ENCODE measurements at regions not wholly inside any gene's neighbourhood (a gene's known extent, or its start where the extent isn't known, plus 50 kb on each side); places are given as distances from the start of the nearest gene placed in this dataset.

- DNase-seq (ENCODE audit: low read depth) = no peak
Observed at GRCh38 chr6:74100719-74101287, 404.8 kb downstream of the CD109 start.

GRCh38 chr6:74096329-74096728 lies 400.3 kb downstream of the CD109 start:
- DNase-seq (ENCODE audit: low read depth) = no peak

DNA sequence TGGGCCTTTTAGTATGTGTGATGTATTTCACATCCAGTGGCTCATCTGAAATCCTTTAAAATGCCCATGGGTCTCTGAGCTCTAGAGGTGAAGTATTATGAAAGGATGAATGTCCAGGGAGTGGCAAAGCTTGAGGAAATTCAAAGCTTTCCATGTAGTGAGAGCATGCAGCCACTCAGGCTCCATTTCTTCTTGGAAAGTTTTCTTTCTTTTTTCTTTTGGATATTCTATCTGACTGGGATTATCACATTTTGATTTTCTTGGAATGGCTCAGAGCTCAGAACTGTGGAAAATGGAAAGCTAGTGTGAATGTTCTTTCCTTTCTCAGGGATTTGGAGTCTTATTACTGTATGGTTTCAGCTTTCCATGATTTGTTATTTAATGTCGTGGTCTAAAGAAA lies 397.4 kb downstream of the CD109 start:
- no peak for DNase-seq (ENCODE audit: low read depth)

- DNase-seq (ENCODE audit: low read depth) = no peak
Observed at GRCh38 chr6:74091794-74092157, 395.8 kb downstream of the CD109 start.

DNA sequence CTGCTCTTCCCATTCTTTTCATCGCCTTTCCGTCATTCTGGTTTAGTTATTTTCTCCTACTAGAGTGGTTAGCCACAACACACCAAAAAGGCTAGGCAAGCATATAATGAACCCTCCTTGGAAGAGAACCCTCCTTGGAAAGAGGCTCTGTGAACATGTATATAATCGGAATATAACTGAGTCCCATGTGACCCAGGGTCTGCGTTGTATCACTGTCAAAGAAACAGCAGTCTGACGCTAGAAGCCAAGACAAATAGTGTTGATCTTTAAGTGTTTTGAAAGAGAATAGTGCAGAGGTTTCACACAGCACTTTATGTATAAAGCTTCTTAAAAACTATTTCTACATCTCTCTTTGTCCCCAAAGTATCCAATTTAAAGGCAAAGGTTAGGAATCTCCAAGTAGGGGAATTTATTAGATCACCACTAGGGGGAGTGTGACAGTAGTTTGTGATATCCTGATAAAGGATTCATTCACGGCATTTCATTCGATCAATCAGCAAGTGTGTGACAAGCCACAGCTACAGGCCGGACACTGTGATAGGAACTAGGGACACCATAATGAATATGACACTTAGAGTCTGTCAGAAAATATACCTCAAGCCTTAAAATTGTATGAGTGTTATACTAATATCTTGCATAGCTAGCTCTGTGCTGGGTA lies 395.3 kb downstream of the CD109 start:
- peak; percentile 49 for DNase-seq (ENCODE audit: low read depth)

- peak; percentile 18 for DNase-seq (ENCODE audit: low read depth)
Observed at GRCh38 chr6:74087899-74088298, 391.9 kb downstream of the CD109 start.

DNA sequence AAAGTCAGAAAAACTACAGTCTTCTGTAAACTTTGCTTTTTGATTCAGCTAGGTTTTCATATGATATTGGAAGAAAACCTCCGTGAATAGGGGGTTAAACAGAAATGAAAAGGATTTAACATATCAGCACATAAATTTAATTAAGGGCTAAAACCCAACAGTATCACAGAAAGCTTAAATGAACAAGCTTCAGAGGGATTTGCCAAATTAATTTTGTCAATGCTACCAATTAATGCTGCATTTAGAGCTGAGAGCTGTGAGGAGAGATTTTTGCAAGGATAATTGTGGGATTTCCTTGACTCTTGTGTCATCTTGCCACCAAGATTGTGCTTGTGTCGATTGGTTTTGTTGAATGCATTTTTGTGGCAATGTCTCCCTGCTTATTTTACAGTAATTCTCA lies 379.9 kb downstream of the CD109 start:
- DNase-seq (ENCODE audit: low read depth) = no peak

DNA sequence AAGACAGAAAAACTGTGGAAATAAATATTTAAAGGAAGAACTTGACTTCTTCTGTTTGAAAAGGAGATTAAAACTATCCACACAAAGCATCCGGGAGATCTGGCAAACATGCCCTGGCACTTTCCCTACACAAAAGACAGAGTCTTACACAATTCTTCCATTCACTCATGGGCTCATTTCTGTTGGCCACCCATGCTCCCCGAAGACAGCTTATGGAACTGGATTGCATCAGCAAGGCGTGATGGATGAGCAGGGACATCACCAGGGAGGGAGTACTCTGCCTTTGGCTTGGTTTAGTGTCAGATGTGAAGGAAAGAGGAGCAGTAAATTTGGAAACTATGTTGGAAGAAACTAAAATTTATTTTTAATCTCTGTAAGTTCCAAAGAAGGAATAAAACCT lies 379.3 kb downstream of the CD109 start:
- DNase-seq (ENCODE audit: low read depth) = no peak

GRCh38 chr6:74074645-74075044 lies 378.6 kb downstream of the CD109 start:
- no peak for DNase-seq (ENCODE audit: low read depth)

- DNase-seq (ENCODE audit: low read depth) = no peak
Observed at GRCh38 chr6:74073999-74074398, 378.0 kb downstream of the CD109 start.

GRCh38 chr6:74073429-74073828 lies 377.4 kb downstream of the CD109 start:
- peak; percentile 39 for DNase-seq (ENCODE audit: low read depth)

GRCh38 chr6:74071214-74071613 lies 375.2 kb downstream of the CD109 start:
- no peak for DNase-seq (ENCODE audit: low read depth)

DNA sequence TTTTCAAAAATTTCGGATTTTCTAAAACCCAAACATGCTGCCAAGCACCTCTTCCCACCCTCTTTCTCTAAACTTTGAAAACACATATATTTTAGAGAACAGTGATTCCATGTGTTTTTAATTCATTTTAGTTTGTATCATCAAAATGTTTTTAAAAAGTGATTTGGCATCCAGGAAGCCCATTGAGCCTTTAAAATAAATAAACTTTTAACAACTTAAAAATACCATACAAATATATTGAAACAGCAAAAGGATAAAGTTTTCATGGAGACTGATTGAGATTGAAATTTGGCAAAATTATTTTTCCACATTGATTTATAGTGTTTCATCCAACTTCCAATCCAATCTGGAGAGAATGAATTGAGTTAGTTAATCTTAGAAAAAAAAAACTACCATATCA lies 374.7 kb downstream of the CD109 start:
- DNase-seq (ENCODE audit: low read depth) = no peak

DNA sequence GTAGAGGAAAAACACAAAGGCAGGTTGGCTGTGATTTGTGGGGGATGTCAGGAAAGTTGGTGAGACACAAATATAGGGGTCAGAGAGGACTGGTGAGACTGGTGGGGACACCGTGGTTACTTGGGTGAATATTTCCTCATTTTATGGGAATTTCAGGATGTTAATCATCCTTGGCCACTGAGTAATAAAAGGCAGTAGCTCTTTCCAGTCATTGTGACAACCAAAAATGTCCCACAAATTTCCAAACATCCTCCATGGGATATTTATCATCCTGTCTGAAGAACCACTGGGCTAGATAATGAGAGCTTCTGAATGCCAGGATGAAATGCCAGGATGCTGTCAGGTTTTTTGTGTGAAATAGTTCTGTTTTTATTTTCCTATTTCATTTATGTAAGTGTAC lies 374.1 kb downstream of the CD109 start:
- DNase-seq (ENCODE audit: low read depth) = peak; percentile 13

DNA sequence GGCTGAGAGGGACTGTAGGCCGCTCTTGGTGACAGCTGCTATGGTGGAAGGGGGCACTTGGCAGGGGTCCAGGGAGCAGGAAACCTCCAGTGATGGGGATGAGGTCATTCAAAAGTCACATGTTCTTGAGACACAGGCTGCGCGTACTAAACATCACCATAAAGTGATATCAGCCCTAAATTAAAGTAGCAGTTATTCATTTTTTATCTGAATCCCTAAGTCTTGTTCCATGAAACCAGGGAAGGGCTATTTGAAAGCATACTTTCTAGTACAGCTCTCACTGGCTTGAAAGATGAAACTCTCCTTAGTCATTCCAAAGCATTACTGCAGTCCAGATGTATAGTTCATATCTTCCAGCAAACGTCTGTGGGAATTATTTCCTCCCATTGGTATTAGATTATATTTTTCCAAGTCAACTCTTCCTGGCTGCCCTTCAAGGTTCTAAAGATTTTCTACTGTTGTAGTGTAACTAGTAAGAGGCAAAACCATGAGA lies 373.1 kb downstream of the CD109 start:
- DNase-seq (ENCODE audit: low read depth) = peak; percentile 2

- DNase-seq (ENCODE audit: low read depth) = peak; percentile 10
Observed at GRCh38 chr6:74066168-74066871, 370.3 kb downstream of the CD109 start.

DNA sequence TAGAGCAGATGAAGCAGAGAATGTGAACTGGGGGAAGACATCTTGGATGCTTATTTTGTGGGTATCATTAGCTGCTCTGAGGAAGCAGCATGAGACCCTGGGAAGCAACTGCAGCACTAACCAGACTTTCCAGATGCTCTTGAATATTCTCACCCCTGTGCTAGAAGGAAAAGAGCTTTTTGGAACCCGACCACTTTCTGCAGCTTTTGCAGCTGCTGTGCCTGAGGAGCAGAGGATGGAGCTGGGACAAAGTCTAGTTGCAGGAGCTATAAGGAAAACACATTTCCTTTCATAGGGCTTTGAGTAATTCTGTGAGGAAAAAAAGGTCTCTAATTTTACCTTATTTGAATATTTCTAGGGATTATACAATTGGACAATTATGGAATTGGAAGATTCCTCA lies 369.7 kb downstream of the CD109 start:
- DNase-seq (ENCODE audit: low read depth) = no peak

DNA sequence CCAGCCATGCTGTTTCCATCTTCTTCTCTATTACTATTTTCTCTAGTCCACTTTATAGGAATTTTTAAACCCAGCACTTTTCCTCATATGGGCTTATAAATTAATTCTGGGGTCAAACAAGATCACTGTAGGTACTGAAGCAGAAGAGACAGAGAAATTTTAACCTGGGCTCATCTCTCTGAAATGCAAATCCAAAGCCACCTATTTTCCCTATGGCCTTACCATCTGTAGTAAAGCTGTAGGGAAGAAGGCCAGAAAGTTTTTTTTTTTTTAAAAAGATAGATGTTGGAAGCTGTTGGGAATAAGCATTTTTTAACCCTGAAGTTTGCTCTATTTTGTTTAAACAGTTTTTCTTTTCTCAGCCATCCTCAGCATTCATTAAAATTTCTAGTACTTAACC lies 367.4 kb downstream of the CD109 start:
- DNase-seq (ENCODE audit: low read depth) = no peak

- DNase-seq (ENCODE audit: low read depth) = no peak
Observed at GRCh38 chr6:74061201-74061600, 365.2 kb downstream of the CD109 start.

DNA sequence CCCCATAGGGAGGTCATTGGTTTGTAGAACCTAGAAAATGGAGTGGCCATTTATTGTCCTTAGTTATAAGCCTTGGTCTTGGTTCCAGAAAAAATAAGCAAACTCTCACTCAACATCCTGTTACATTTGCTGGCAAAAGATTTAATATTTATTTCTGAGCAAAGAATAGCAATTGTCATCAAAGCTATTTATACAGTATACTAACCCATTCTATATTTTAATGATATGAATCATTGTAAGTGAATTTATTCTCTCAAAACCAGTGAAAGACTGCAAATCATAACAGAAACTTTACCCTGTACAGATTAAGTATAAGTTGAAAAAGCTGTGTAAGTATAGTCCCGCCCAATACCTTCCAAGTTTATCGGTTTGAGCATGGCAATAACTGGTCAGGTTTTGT lies 364.4 kb downstream of the CD109 start:
- DNase-seq (ENCODE audit: low read depth) = no peak

DNA sequence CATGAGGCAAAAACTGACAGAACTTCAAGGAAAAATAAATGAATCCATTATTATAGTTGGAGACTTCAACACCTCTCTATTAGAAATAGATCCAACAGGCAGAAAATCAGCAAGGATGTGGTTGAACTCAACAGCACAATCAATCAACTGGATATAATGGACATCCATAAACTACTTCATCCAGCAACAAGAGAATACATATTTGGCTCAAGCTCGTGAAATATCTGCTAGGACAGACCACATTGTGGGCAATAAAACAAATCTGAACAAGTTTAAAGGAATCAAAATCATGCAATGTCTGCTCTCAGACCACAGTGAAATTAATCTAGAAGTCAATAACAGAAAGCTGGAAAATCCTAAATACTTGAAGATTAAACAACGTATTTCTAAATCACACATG lies 362.6 kb downstream of the CD109 start:
- no peak for DNase-seq (ENCODE audit: low read depth)

GRCh38 chr6:74057326-74057725 lies 361.3 kb downstream of the CD109 start:
- no peak for DNase-seq (ENCODE audit: low read depth)

DNA sequence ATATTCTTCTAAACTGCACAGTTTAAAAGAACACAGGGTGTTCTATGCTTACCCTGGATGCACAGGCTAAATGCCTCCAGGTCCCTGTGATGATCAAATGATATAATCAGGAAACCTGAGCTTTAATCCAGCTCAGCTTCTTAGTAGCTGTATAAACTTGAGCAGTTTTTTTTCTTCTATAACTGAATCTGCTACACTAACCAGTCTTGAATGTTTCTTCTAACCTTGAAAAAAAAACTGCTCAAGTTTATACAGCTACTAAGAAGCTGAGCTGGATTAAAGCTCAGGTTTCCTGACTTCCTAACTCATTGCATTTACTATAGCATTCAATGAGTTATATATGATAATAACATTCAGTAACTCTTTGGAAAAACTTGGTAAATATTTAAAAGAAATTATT lies 358.2 kb downstream of the CD109 start:
- no peak for DNase-seq (ENCODE audit: low read depth)
